Hepatocyte (in vitro differentiated cells): ENCODE measurements at regions not wholly inside any gene's neighbourhood (a gene's known extent, or its start where the extent isn't known, plus 50 kb on each side); places are given as distances from the start of the nearest gene placed in this dataset.

ENCODE experiments used
- CTCF ChIP-seq: fragments of 200-600 bp; sonication (generic); IDR thresholded peaks from 2 replicates; pipeline ENCODE4 v1.5.1; 2016; ENCODE audit warnings: antibody characterized with exemption, mild to moderate bottlenecking; ENCODE audit not compliant: poor library complexity
- EZH2 ChIP-seq: fragments of 200-600 bp; sonication (generic); IDR thresholded peaks from 2 replicates; pipeline ENCODE4 v1.6.1; 2016; ENCODE audit warnings: antibody characterized with exemption, mild to moderate bottlenecking, borderline replicate concordance

GRCh38 chr22:44567846-44568493 lies 69.9 kb upstream of the RTL6 start:
- TF ChIP-seq CTCF (peak; percentile 48), EZH2 (no peak)
